ENCODE measurements at regions not wholly inside any gene's neighbourhood (a gene's known extent, or its start where the extent isn't known, plus 50 kb on each side); places are given as distances from the start of the nearest gene placed in this dataset.
"Not testable (repeated sequence)": the region's sequence is repeated elsewhere in the genome, so short reads cannot be mapped to it uniquely, and the experiment has no call there.

GRCh38 chr4:138627096-138627495 lies 384.9 kb upstream of the SLC7A11 start:
- no peak for DNase-seq (ENCODE audit: low read depth in 2 of 2)

GRCh38 chr4:138622362-138622761 lies 380.2 kb upstream of the SLC7A11 start:
- DNase-seq (ENCODE audit: low read depth in 2 of 2) = not testable (repeated sequence)

GRCh38 chr4:138616775-138617174 lies 374.6 kb upstream of the SLC7A11 start:
- DNase-seq (ENCODE audit: low read depth in 2 of 2) = no peak

GRCh38 chr4:138614398-138615142 lies 372.4 kb upstream of the SLC7A11 start:
- DNase-seq (ENCODE audit: low read depth in 2 of 2) = no peak

- DNase-seq (ENCODE audit: low read depth in 2 of 2) = no peak
Measured at GRCh38 chr4:138612428-138612827, 370.3 kb upstream of the SLC7A11 start.

- no peak for DNase-seq (ENCODE audit: low read depth in 2 of 2)
Measured at GRCh38 chr4:138611721-138612120, 369.6 kb upstream of the SLC7A11 start.

- DNase-seq (ENCODE audit: low read depth in 2 of 2) = no peak
Measured at GRCh38 chr4:138611017-138611416, 368.9 kb upstream of the SLC7A11 start.

- no peak for DNase-seq (ENCODE audit: low read depth in 2 of 2)
Measured at GRCh38 chr4:138609943-138610350, 367.8 kb upstream of the SLC7A11 start.

GRCh38 chr4:138604556-138604955 lies 362.4 kb upstream of the SLC7A11 start:
- DNase-seq (ENCODE audit: low read depth in 2 of 2) = no peak

GRCh38 chr4:138602664-138603063 lies 360.5 kb upstream of the SLC7A11 start:
- DNase-seq (ENCODE audit: low read depth in 2 of 2) = no peak

GRCh38 chr4:138599965-138600364 lies 357.8 kb upstream of the SLC7A11 start:
- no peak for DNase-seq (ENCODE audit: low read depth in 2 of 2)

GRCh38 chr4:138598226-138598625 lies 356.1 kb upstream of the SLC7A11 start:
- DNase-seq (ENCODE audit: low read depth in 2 of 2) = no peak

GRCh38 chr4:138596896-138597295 lies 354.7 kb upstream of the SLC7A11 start:
- no peak for DNase-seq (ENCODE audit: low read depth in 2 of 2)

- DNase-seq (ENCODE audit: low read depth in 2 of 2) = no peak
Measured at GRCh38 chr4:138595731-138596460, 353.7 kb upstream of the SLC7A11 start.

GRCh38 chr4:138595171-138595570 lies 353.0 kb upstream of the SLC7A11 start:
- no peak for DNase-seq (ENCODE audit: low read depth in 2 of 2)

- no peak for DNase-seq (ENCODE audit: low read depth in 2 of 2)
Measured at GRCh38 chr4:138592796-138593195, 350.6 kb upstream of the SLC7A11 start.

- no peak for DNase-seq (ENCODE audit: low read depth in 2 of 2)
Measured at GRCh38 chr4:138591808-138592207, 349.7 kb upstream of the SLC7A11 start.

- no peak for DNase-seq (ENCODE audit: low read depth in 2 of 2)
Measured at GRCh38 chr4:138588501-138588900, 346.4 kb upstream of the SLC7A11 start.

GRCh38 chr4:138579146-138579545 lies 337.0 kb upstream of the SLC7A11 start:
- no peak for DNase-seq (ENCODE audit: low read depth in 2 of 2)

- DNase-seq (ENCODE audit: low read depth in 2 of 2) = not testable (repeated sequence)
Measured at GRCh38 chr4:138577826-138578225, 335.7 kb upstream of the SLC7A11 start.

- DNase-seq (ENCODE audit: low read depth in 2 of 2) = no peak
Measured at GRCh38 chr4:138577145-138577544, 335.0 kb upstream of the SLC7A11 start.

- no peak for DNase-seq (ENCODE audit: low read depth in 2 of 2)
Measured at GRCh38 chr4:138576684-138577083, 334.5 kb upstream of the SLC7A11 start.

- no peak for DNase-seq (ENCODE audit: low read depth in 2 of 2)
Measured at GRCh38 chr4:138573246-138573645, 331.1 kb upstream of the SLC7A11 start.
